ENCODE measurements at regions not wholly inside any gene's neighbourhood (a gene's known extent, or its start where the extent isn't known, plus 50 kb on each side); places are given as distances from the start of the nearest gene placed in this dataset.

DNA sequence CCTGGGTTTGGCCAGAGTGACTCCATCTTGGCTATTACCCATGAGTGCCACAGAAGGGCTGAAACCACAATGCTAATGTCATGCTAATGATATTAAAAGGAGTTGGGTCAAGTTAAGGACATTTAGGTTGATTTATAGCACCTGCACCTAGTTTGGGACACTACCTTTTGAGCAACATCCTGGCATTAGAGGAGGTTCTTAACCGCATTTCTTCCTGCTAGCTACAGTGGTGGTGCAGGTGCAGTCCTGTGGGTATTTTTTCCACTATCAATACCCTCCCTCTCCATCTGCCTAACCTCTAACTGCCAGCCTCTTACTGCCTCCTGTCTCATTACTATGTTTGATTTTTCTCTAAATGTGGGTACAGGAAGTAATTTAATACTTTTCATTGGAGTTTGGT is 1276.1 kb downstream of the FSTL5 start:
- no peak overlapping the region for H3K27ac ChIP-seq (ENCODE audit: control insufficient read depth, insufficient read depth, low read length)
- no peak overlapping the region for H3K9ac ChIP-seq (ENCODE audit: control insufficient read depth, extremely low read depth, insufficient read depth, low read length)
- no peak overlapping the region for H3K4me2 ChIP-seq (ENCODE audit: control insufficient read depth, extremely low read depth, insufficient read depth, low read depth, low read length)
- no peak overlapping the region for H3K4me3 ChIP-seq (ENCODE audit: control insufficient read depth in 2 of 3, extremely low read depth in 1 of 3, insufficient read depth in 2 of 3, low read depth in 1 of 3, low read length in 3 of 3)
- no peaks in the 10 kb centered on the region for H3K36me3 ChIP-seq (ENCODE audit: control insufficient read depth in 2 of 2, extremely low read depth in 1 of 2, insufficient read depth in 2 of 2, low read length in 2 of 2)
- no peaks in the 10 kb centered on the region for H3K9me1 ChIP-seq (ENCODE audit: control insufficient read depth, extremely low read depth, insufficient read depth, low read length)
- H3K4me1 ChIP-seq (ENCODE audit: control insufficient read depth, extremely low read depth, insufficient read depth, low read length), result no peaks in the 10 kb centered on the region
- H2AFZ ChIP-seq (ENCODE audit: control insufficient read depth, low read length), result no peak overlapping the region
- TF ChIP-seq, protein P1, sequence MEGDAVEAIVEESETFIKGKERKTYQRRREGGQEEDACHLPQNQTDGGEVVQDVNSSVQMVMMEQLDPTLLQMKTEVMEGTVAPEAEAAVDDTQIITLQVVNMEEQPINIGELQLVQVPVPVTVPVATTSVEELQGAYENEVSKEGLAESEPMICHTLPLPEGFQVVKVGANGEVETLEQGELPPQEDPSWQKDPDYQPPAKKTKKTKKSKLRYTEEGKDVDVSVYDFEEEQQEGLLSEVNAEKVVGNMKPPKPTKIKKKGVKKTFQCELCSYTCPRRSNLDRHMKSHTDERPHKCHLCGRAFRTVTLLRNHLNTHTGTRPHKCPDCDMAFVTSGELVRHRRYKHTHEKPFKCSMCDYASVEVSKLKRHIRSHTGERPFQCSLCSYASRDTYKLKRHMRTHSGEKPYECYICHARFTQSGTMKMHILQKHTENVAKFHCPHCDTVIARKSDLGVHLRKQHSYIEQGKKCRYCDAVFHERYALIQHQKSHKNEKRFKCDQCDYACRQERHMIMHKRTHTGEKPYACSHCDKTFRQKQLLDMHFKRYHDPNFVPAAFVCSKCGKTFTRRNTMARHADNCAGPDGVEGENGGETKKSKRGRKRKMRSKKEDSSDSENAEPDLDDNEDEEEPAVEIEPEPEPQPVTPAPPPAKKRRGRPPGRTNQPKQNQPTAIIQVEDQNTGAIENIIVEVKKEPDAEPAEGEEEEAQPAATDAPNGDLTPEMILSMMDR (optimal IDR thresholded peaks at IDR 0.05 in 1 of 3, IDR thresholded peaks at IDR 0.05 in 1 of 3, conservative IDR thresholded peaks at IDR 0.05 in 1 of 3; ENCODE audit: extremely low read depth in 1 of 3, insufficient read depth in 2 of 3, low read length in 3 of 3), result no peak
- no peaks in the 10 kb centered on the region for H3K79me2 ChIP-seq (ENCODE audit: control insufficient read depth, insufficient read depth, low read length)
- DNase-seq (ENCODE audit: low read depth, low spot score), result no peak
- H3K27me3 ChIP-seq (ENCODE audit: control insufficient read depth, extremely low read depth, insufficient read depth, low read length), result no peaks in the 10 kb centered on the region
- H4K20me1 ChIP-seq (ENCODE audit: control insufficient read depth, extremely low read depth, insufficient read depth, low read length), result no peaks in the 10 kb centered on the region
- FAIRE-seq, result no peak
- no peaks in the 10 kb centered on the region for H3K9me3 ChIP-seq (ENCODE audit: control insufficient read depth, low read depth, low read length)
- dilution Hi-C loops (cut with MboI; ENCODE audit: extremely low pct_ligation_motif_present, low sequenced_read_pairs), result no loop called here

DNA sequence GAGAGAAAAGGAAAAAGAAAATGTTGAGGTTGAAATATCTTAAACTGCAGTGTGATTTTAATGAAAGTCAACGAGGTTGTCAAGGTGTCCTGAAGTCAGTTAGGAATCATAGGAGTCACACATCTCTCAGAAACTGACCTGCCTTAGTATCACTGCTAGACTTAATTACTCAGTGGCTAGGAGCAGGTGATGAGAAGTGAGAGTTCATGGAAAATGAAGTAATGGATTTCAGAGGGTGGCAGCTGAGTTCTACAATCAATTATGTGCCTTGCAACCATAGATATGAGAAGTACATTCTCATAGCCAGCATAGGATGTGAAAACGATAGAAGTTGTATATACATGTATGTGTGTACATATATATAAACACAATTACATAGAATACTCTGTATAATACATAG is 1269.7 kb downstream of the FSTL5 start:
- TF ChIP-seq, protein P1 (optimal IDR thresholded peaks at IDR 0.05 in 1 of 3, IDR thresholded peaks at IDR 0.05 in 1 of 3, conservative IDR thresholded peaks at IDR 0.05 in 1 of 3; ENCODE audit: extremely low read depth in 1 of 3, insufficient read depth in 2 of 3, low read length in 3 of 3), result no peak
- no peak for TF ChIP-seq EZH2 (IDR thresholded peaks at IDR 0.05; ENCODE audit: low read length)
- H2AFZ ChIP-seq (ENCODE audit: control insufficient read depth, low read length), result no peak overlapping the region
- FAIRE-seq (no peak), DNase-seq (ENCODE audit: low read depth, low spot score) (no peak)
- no peaks in the 10 kb centered on the region for H4K20me1 ChIP-seq (ENCODE audit: control insufficient read depth, extremely low read depth, insufficient read depth, low read length)
- no peaks in the 10 kb centered on the region for H3K27me3 ChIP-seq (ENCODE audit: control insufficient read depth, extremely low read depth, insufficient read depth, low read length)
- H3K9me3 ChIP-seq (ENCODE audit: control insufficient read depth, low read depth, low read length), result no peaks in the 10 kb centered on the region
- no peak overlapping the region for H3K27ac ChIP-seq (ENCODE audit: control insufficient read depth, insufficient read depth, low read length)
- dilution Hi-C loops (cut with MboI; ENCODE audit: extremely low pct_ligation_motif_present, low sequenced_read_pairs), result no loop called here
- no peaks in the 10 kb centered on the region for H3K9me1 ChIP-seq (ENCODE audit: control insufficient read depth, extremely low read depth, insufficient read depth, low read length)
- H3K4me1 ChIP-seq (ENCODE audit: control insufficient read depth, extremely low read depth, insufficient read depth, low read length), result no peaks in the 10 kb centered on the region
- H3K4me2 ChIP-seq (ENCODE audit: control insufficient read depth, extremely low read depth, insufficient read depth, low read depth, low read length), result no peak overlapping the region
- H3K36me3 ChIP-seq (ENCODE audit: control insufficient read depth in 2 of 2, extremely low read depth in 1 of 2, insufficient read depth in 2 of 2, low read length in 2 of 2), result no peaks in the 10 kb centered on the region
- no peaks in the 10 kb centered on the region for H3K79me2 ChIP-seq (ENCODE audit: control insufficient read depth, insufficient read depth, low read length)
- no peak overlapping the region for H3K4me3 ChIP-seq (ENCODE audit: control insufficient read depth in 2 of 3, extremely low read depth in 1 of 3, insufficient read depth in 2 of 3, low read depth in 1 of 3, low read length in 3 of 3)
- no peak overlapping the region for H3K9ac ChIP-seq (ENCODE audit: control insufficient read depth, extremely low read depth, insufficient read depth, low read length)

Data from keratinocyte (primary cell).